TTC549 (cell line): ENCODE measurements at regions not wholly inside any gene's neighbourhood (a gene's known extent, or its start where the extent isn't known, plus 50 kb on each side); places are given as distances from the start of the nearest gene placed in this dataset.

Experiments used
- FAIRE-seq: peaks from 2 replicates; lab custom pipeline; 2012; peaks lifted over from hg19 to GRCh38; lab: Jason Lieb, UNC

DNA sequence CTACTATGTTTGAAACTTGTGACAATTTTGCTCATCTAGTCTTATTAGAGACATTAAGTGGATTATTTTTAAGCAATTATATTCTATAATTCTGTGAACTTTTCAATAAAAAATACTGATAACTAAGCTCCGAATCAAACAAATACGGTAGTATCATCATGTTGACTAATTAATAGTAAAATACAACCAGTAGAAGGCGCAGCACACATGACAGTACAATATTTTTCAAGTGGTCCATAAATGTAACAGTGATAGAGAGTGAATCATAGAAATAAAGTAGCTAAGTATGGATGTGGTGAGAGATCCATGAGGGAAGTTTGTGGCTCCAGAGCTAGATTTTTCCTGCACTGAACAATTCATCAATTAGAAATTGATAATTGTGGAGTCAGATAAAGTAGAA is 666.2 kb downstream of the KCTD8 start:
- no peak for FAIRE-seq

DNA sequence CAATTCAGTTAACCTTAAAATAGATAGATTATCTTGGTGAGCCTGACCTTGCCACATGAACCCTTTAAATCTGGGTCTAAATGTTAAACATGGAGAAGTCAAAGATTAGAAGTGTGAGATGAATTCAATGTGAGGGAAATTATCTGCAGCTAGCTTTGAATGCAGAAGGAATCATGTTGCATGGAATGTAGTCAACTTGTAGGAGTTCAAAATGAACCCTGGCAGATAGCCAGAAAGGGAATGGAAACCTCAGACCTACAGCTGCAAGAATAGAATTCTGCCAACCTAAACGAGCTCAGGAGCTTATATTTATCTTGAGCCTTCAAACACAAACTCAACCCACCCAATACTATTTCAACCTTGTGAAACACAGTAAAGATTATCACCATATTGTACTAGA is 632.5 kb downstream of the KCTD8 start:
- FAIRE-seq = no peak

DNA sequence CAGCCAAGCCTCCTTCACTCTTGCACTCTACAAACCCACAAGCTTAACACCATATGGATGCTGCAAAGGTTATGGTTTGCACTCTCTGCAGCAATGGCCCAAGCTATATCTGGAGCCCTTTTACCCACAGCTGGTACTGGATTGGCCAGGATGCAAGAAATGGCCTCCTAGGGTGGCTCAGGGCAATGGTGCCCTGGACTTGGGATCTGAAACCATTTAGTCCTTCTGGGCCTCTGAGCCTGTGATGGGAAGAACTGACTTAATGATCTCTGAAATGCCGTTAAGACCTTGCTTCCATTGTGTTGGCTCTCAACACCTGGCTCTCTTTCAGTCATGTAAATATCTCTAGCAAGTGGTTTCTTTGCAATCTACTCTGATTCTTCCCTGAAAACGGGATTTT is 626.0 kb downstream of the KCTD8 start:
- no peak for FAIRE-seq

DNA sequence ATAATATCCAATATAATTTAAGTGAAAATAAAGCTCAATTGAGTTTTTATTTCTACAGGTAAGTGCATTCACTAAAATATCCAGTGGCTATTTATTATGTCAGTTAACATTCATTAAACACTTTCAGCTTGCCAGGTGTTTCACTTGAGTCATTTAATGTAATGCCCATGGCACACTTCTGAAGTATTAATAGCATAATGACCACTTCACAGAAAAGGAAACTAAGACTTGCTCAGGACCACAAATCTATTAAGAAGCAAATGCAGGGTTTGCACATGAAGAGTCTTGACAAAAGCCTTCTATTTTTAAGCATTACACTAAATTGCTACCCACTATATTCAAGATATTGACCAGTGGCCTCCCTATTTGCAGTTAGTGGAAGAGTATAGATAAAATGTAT is 612.7 kb downstream of the KCTD8 start:
- no peak for FAIRE-seq

DNA sequence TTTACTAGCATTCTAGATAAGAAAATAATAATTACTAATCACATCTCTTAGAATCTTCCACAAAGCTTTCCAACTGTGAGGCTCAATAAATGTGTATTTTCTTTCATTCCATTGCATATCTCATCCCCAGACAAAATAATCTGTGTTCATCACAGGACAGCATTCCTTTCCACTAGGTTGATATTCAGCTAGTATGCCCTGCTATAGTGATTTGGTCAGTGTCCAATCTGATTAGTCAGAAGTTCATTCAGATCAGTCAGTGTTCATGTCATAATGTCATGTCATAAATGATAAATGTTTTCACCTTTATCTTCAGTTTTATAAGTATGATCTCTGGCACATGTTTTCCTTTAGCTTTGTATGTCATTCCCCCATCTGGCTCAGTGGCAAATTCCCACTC is 611.4 kb downstream of the KCTD8 start:
- no peak for FAIRE-seq

DNA sequence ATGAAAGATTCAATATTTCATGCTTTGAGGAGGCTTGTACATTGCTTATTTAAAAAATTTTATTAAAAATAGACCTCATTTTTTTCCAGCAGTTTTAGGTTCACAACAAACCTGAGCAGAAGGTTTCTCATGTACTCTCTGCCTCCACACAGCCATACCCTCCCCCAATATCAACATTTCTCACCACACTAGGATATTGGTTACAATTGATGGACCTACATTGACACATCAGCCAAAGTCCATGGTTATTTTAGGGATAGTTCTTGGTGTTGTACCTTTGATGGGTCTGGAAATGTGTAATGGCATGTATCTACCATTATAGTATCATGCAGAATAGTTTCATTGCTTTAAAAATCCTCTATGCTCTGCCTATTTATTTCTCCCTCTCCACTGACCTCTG is 611.0 kb downstream of the KCTD8 start:
- no peak for FAIRE-seq

DNA sequence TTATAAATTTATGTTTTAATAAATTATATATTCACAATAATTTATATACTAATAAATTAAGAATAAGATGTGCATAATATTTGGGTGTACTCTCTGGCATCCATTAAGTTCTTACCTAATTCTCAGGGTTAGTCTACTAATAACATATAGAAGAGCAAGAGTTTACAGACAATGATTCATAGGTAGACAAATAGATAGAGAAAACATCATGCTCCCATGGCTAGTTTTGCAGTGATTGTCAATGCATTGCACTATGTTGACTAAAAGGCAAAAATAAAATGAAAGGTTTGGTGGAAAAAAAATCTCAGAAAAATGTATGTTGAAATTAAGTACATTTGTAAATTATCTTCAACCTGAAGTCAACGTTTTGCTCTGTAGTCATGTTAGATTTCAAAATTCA is 606.0 kb downstream of the KCTD8 start:
- no peak for FAIRE-seq

DNA sequence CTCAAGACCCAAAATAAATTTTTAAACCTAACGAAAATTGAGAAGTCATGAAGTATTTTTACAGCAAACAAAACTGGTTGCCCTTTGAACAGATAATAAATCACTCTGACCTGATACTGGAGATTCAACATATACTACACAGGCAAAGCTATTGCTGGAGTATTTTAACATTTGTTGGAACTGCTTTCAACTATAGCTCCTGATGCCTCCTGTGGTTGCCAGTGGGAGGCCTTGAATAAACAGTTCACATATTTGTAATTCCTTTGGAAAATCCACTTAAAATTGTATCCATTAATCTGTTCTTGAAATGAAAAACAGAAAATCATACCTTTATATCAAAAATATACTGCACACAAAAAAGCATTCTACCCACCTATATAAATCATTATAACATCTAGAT is 605.1 kb downstream of the KCTD8 start:
- no peak for FAIRE-seq

DNA sequence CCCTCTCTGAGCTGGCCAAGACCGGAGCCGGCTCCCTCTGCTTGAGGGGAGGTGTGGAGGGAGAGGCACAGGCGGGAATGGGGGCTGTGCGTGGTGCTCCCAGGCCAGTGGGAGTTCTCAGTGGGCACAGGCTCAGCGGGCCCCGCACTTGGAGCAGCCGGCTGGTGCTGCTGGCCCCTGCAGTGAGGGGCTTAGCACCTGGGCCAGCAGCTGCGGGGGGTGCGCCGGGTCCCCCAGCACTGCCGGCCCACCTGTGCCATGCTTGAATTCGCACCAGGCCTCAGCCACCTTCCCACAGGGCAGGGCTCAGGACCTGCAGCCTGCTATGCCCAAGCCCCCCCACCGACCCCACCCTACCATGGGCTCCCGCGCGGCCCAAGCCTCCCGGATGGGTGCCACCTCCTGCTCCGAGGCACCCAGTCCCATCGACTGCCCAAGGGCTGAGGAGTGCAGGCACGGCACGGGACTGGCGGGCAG is 602.5 kb downstream of the KCTD8 start:
- FAIRE-seq = no peak

DNA sequence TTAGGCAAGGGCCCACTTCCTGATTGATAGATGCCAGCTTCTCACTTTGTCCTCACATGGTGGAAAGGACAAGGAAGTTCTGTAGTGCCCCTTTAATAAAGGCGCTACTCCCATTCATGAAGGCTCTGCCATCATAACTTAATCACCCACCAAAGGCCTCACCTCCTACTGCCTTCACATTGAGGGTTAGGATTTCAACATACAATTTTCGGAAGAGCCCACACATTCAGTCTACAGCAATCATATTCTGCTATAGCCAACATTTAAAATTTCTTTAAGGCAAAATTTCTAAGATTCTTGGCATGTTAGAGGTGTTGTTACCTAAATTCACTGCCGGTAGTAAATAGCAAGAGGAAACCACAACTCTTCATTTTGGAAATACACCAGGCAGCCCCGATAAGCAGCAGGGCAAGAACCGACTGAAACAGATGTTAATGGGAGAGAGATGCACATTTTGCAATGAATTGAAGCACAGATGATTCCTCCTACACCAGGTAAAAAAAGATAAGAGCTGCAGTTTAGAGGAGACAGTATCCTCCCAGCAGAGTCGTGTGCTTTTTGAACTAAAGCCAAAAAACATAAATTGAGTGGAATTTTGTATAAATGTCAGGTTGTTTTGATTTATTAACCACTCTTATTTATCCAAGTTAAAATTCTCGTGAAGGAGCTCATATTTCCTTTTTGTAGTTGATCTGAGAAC is 594.9 kb downstream of the KCTD8 start:
- no peak for FAIRE-seq

DNA sequence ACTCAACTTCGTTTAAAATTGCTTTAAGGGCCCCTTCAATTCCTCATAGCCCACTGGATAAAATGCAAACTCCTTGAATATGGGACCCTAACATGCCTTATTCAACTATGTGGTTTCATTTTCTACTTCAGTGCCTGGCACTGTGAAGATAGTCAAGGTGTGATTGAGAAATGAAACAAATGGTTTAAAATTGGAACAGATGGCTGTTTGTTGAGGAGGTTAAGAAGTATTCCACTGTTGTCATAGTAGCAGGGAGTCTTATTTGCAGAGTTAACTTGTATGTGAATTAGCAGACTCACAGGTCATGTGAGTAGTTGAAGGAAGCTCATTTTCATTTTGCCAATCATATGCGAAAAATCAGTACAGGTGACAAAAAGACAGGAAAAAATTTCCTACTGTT is 593.3 kb downstream of the KCTD8 start:
- FAIRE-seq = no peak

DNA sequence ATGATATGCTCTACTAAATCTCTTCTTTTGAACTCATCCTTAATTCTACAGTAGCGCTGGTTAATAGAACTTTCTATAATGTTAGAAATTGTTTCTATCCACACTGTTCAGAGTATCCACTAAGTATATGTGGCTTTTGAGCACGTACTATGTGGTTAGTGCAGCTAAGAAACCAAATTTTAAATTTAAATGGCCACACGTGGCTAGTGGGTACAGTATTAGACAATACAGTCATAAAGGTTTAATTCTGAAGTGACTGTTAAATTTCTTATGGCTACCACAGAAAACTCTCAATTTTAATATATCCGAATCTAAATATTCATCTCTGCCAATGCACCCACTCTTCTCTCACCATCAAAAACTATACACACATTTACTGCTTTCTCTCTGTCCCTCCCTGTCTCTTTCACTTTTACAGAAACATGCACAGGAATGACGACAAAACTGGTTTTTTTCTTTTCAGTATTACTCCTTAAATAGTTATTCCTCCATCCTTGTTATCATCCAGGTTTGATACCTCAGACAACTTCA is 583.9 kb downstream of the KCTD8 start:
- FAIRE-seq = no peak

DNA sequence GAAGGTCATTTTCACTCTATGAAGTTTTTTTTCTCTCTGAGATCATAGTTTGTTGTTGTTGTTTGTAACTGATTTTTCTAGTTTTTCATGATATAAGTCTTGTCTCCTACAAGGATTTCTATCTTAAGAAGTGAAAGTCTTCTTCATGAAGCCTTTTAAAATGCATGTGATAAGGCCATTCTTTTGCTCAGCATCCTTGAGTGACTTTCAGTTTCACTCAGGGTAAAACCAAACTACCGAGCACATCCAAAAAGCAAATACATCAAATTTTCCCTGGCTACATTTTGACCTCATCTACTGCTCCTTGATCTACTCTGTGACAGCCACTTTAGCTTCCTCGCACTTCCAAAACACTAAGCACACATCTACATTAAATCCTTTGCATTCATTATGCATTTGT is 580.7 kb downstream of the KCTD8 start:
- FAIRE-seq = no peak

DNA sequence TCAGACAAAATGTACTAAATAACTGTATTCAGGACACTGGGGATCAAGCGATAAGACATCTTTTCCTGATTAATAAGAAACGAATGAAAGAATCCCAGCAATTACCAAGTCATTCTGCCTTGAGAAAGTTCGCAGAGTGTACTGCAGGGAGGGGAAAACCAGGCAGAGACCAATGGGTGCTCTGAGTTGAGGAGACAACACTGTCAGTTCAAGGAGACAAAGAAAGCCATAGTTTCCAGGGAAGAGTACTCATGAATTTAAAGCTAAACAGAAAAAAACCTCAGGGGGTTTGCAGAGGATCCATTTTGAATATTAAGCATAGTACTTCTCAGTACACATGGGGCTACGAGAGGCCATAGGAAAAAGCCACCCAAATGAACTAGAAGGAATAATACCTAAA is 573.0 kb downstream of the KCTD8 start:
- FAIRE-seq = no peak

DNA sequence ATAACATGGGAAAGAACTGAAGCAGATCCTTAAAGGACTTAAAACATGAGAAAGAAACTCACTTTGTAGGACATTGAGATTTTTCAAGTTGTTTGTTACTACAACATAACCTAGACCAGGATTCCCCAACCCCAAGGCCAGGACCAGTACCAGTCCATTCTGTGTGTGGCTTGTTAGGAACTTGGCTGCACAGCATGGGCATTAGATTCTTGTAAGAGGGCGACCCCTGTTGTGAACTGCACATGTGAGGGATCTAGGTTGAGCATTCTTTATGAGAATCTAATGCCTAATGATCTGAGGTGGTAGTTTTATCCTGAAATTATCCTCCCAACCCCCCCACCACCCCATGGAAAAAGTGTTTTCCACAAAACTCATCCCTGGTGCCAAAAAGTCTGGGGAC is 566.1 kb downstream of the KCTD8 start:
- FAIRE-seq = no peak

DNA sequence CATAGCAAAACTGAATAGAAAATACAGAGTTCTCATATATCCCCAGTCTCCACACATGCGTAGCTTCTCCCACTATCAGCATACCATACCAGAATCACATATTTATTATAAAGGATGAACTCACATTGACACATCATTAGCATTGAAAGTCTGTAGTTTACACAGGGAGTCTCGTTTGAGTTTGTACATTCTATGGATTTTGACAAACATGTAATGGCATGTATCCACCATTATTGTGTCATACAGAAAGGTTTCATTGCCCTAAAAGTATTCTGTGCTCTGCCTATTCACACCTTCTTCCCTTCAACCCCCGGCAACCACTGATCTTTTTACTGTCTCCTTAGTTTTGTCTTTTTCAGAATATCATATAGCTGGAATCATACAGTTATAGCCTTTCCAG is 562.4 kb downstream of the KCTD8 start:
- no peak for FAIRE-seq

DNA sequence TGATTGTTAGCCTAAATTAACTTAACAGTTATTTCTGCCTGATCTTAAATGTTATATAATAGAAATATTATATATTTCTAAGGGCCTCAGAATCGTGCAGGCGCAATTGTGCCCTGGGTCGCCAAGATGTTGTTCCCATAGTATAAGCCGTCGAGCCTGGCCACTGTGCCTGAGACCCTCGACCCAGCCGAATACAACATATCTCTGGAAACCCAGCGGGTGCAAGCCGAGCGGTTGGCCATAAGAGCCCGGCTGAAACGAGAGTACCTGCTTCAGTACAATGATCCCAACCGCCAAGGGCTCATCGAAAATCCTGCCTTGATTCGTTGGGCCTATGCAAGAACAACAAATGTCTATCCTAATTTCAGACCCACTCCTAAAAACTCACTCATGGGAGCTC is 549.8 kb downstream of the KCTD8 start:
- no peak for FAIRE-seq

DNA sequence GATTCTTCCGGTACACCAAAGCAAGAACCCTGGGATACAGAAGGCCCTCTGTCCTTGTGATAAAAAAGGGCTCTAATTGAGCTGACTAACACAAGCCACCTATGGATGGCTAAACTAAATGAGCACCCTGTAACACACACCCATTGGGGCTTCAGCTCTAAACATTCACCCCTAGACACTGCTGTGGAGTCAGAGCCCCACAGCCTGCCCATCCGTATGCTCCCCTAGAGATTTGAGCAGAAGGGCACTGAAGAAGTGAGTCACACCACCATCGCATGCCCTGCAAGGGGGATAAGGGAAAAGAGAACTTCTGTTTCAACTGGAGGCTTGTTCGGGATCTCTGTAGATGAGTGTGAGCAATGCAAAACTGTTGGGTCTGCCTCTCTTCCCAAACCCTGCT is 545.2 kb downstream of the KCTD8 start:
- no peak for FAIRE-seq

DNA sequence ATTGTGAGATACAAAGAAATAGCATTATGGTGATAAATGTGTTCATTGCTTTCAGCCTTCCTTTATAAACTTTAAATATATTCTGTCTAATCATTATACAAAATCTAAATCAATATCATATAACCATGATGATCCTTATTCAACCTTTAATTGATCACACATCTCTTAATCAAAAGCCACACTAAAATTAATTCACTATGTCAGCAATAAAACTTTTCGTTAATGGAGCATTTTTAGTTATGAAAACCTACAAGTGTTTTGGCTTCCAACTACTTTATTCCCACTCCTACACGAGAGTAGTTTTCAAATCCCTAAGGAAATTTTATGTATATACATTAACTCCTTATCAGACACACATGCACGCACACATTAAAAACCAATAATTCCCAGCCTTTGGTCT is 530.2 kb downstream of the KCTD8 start:
- no peak for FAIRE-seq

DNA sequence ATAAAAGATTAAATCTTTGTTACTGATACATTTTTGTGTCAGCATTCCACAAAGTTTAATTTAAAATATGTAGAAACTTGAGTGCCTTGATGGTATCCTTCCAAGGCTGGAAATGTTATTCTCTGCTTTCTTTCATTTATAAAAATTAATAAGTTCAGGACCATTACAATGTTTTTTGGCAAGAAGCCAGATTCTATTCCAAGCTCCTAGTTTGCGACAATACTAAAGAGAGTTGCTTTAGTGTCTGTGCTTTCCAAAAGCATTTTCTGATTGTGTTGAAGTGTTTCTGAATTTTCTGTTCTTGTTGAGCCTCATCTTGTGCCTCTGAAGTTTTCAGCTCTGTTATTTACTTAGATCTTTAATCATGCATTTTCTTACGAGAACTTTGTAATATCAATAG is 516.2 kb downstream of the KCTD8 start:
- no peak for FAIRE-seq

DNA sequence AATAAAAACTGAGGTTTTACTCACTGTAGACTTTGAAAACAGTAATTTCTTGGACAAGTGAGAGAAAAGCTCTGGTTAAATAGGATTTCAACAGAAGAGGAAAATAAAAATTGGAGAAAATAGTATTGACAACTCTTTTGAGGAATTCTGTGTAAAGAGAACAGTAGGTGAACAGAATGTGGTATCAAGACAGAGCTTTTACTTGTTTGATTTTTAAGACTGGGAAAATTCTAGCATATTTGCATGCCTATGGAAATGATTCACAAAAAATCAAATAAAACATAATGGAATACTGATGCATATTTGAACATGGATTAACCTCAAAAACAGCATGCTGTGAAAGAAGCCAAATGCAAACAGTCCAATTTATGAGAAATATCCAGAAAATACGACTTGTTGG is 504.6 kb downstream of the KCTD8 start:
- FAIRE-seq = no peak

DNA sequence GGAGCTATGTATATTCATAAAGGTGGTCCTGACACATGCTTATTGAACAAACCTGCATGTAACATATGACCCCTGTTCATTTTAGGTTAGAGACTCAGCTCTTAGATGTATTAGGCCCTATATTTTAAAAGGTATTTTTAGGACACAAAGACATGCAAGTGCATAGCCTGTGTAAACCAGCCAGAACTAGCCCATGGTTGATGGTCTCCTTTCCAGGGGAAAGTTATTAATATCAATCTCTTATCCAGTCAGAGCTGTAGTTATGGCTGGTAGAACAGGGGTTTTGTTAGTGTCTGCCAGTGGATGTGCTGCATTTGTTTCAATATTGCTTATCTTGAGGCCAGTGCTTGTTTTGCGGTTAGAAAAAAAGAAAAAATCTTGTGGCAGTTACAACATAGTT is 488.6 kb downstream of the KCTD8 start:
- FAIRE-seq = no peak

DNA sequence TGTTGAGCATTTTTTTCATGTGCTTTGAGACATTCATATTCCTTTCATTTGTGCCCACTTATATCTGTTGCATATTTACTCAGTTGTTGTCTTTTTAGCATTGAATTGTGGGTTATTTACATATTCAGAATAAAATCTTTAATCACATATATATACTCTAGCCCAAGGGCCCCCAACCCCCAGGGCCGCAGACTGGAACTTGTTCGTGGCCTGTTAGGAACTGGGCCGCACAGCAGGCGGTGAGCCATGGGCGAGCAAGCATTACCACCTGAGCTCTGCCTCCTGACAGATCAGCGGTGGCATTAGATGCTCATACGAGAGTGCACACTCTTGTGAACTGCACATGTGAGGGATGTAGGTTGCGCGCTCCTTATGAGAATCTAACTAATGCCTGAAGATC is 480.6 kb downstream of the KCTD8 start:
- no peak for FAIRE-seq

DNA sequence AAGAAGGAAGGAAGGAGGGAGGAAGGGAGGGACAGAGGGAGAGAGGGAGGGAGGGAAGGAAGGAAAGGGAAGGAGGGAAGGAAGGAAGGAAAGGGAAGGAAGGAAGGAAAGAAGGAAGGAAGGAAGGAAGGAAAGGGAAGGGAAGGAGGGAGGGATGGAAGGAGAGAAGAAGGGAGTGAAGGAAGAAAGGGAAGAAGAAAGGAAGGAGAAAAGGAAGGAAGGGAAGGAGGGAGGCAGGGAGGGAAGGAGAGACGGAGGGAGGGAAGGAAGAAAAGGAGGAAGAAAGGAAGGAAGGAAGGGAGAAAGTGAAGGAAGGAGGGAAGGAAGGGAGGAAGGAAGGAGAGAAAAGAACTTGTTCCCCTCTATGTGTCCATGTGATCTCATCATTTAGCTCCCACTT is 465.0 kb downstream of the KCTD8 start:
- no peak for FAIRE-seq
